ENCODE measurements at regions not wholly inside any gene's neighbourhood (a gene's known extent, or its start where the extent isn't known, plus 50 kb on each side); places are given as distances from the start of the nearest gene placed in this dataset.

GRCh38 chr1:198377702-198378101 lies 162.8 kb downstream of the ATP6V1G3 start:
- Mint-ChIP-seq H3K27ac (no peak overlapping the region), H3K4me3 (no peak overlapping the region), H3K36me3 (ENCODE audit: low read depth) (no peaks in the 10 kb centered on the region), H3K9me3 (peaks cover 2% of the 10 kb centered on the region), H3K4me1 (no peaks in the 10 kb centered on the region), H3K27me3 (ENCODE audit: insufficient read depth) (no peaks in the 10 kb centered on the region)
- Histone ChIP-seq H3K27me3 (ENCODE audit: control insufficient read depth, insufficient read depth, low read length, poor library complexity, severe bottlenecking) (no peaks in the 10 kb centered on the region), H3K4me1 (ENCODE audit: control insufficient read depth, insufficient read depth, low read length) (no peaks in the 10 kb centered on the region), H3K27ac (ENCODE audit: low read depth, low read length) (no peak overlapping the region), H3K9ac (ENCODE audit: extremely low read depth, low read length, poor library complexity, severe bottlenecking) (no peak overlapping the region), H3K9me3 (ENCODE audit: control insufficient read depth, low read length) (peaks cover 7% of the 10 kb centered on the region), H3K36me3 (ENCODE audit: control insufficient read depth, insufficient read depth, low read length) (no peaks in the 10 kb centered on the region), H3K4me3 (ENCODE audit: low read length) (no peak overlapping the region)
- no peak for DNase-seq
- no peak for TF ChIP-seq CTCF (conservative IDR thresholded peaks at IDR 0.05)

GRCh38 chr1:198374288-198374687 lies 166.2 kb downstream of the ATP6V1G3 start:
- TF ChIP-seq CTCF (conservative IDR thresholded peaks at IDR 0.05): no peak
- no peaks in the 10 kb centered on the region for H3K27me3 Mint-ChIP-seq (ENCODE audit: insufficient read depth)

GRCh38 chr1:198373376-198373775 lies 167.1 kb downstream of the ATP6V1G3 start:
- Mint-ChIP-seq H3K4me3 (no peak overlapping the region), H3K27me3 (ENCODE audit: insufficient read depth) (no peaks in the 10 kb centered on the region), H3K9me3 (peaks cover 6% of the 10 kb centered on the region), H3K4me1 (no peaks in the 10 kb centered on the region), H3K36me3 (ENCODE audit: low read depth) (no peaks in the 10 kb centered on the region), H3K27ac (no peak overlapping the region)
- no peak overlapping the region for H3K4me3 ChIP-seq (ENCODE audit: low read length)
- DNase-seq: no peak
- no peak overlapping the region for H3K27ac ChIP-seq (ENCODE audit: low read depth, low read length)
- 92 to 93% methylated on average over 2 to 3 of the region's 3 CpGs for WGBS, 2 experiments (ENCODE audit: insufficient coverage in 1 of 2, insufficient read length in 1 of 2)
- H3K9ac ChIP-seq (ENCODE audit: extremely low read depth, low read length, poor library complexity, severe bottlenecking): no peak overlapping the region
- peaks cover 12% of the 10 kb centered on the region for H3K9me3 ChIP-seq (ENCODE audit: control insufficient read depth, low read length)
- no peaks in the 10 kb centered on the region for H3K36me3 ChIP-seq (ENCODE audit: control insufficient read depth, insufficient read depth, low read length)
- no peaks in the 10 kb centered on the region for H3K27me3 ChIP-seq (ENCODE audit: control insufficient read depth, insufficient read depth, low read length, poor library complexity, severe bottlenecking)
- H3K4me1 ChIP-seq (ENCODE audit: control insufficient read depth, insufficient read depth, low read length): no peaks in the 10 kb centered on the region
- TF ChIP-seq CTCF (conservative IDR thresholded peaks at IDR 0.05): no peak

More at GRCh38 chr1:198374288-198374687, 166.2 kb downstream of the ATP6V1G3 start:
- Histone ChIP-seq H3K27ac (ENCODE audit: low read depth, low read length) (no peak overlapping the region), H3K4me3 (ENCODE audit: low read length) (no peak overlapping the region), H3K9ac (ENCODE audit: extremely low read depth, low read length, poor library complexity, severe bottlenecking) (no peak overlapping the region), H3K4me1 (ENCODE audit: control insufficient read depth, insufficient read depth, low read length) (no peaks in the 10 kb centered on the region), H3K36me3 (ENCODE audit: control insufficient read depth, insufficient read depth, low read length) (no peaks in the 10 kb centered on the region), H3K9me3 (ENCODE audit: control insufficient read depth, low read length) (peaks cover 7% of the 10 kb centered on the region), H3K27me3 (ENCODE audit: control insufficient read depth, insufficient read depth, low read length, poor library complexity, severe bottlenecking) (no peaks in the 10 kb centered on the region)
- Mint-ChIP-seq H3K27ac (no peak overlapping the region), H3K4me1 (no peaks in the 10 kb centered on the region), H3K36me3 (ENCODE audit: low read depth) (no peaks in the 10 kb centered on the region), H3K4me3 (no peak overlapping the region), H3K9me3 (peaks cover 2% of the 10 kb centered on the region)
- DNase-seq: no peak
